T-helper 1 cell treated with Interleukin-12 subunit alpha and Interleukin-12 subunit beta and Interleukin-4 antibody, amounts not matched to agents 30 ng/mL and 1 ng/mL, for 36 hours (primary cell): ENCODE measurements at regions not wholly inside any gene's neighbourhood (a gene's known extent, or its start where the extent isn't known, plus 50 kb on each side); places are given as distances from the start of the nearest gene placed in this dataset.

Experiments
- intact Hi-C: fragments of 100-400 bp; cut with micrococcal nuclease; formaldehyde crosslinking; loops from one replicate; pipeline ENCODE4 v1.15.1; 2024

GRCh38 chr2:38207168-38207567 is 131.2 kb upstream of the CYP1B1 start:
- intact Hi-C loops = no loop called here

DNA sequence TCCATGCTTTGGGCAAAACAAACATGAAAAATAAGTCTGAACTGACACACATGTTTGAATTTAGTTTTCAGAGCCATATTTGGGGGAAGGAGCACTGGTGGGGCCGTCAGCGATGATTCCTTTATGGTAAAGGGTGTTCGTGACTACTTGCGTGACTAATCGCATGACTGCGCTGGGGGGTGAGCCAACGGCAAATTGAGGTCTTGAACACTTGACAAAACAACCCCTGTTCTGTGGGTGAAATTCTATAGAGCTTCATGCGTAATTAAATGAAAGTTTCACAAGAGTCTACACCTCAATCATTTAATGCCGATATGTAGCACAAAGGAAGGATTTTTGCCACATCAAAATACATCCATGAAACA is 127.5 kb upstream of the CYP1B1 start:
- intact Hi-C loops = no loop called here

GRCh38 chr2:38202713-38203445 is 126.9 kb upstream of the CYP1B1 start:
- intact Hi-C loops = no loop called here

DNA sequence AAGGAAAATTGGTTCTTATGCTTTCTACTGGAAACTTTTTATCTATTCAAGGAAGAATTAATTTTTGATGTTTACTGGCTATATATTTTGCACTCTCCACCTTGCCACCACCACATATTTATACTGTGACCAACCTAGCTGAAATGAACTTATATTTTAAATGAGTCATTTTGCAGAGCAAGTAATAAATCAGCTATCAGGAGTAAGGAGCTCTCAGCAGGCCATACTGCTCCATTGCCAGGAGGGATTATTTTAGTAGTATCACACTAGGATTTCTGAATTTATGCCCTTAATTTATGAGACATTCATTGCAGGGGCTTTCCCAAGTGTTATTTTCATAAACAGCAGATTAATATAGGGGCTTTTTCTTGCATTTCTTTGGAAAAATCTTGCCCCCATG is 125.8 kb upstream of the CYP1B1 start:
- intact Hi-C loops = no loop called here

DNA sequence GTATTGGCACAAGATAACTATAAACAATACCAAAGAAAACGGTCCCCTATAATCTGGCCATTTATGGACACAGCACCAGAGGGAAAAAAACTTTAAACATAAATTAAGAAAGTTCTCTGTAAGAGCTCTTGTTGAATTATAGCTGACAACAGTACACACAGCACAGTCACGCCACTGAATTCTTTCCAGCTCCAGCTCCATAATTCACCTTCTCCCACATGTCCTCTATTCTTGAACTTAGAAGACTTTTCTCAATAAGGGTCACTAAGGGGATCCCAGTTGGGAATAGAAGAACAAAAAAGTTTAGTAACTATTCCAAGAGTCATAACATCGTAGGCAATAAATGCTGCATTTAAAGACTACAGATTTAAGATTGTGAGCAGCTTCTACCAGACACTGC is 124.6 kb upstream of the CYP1B1 start:
- intact Hi-C loops = no loop called here

- intact Hi-C loops = no loop called here
These were observed 123.2 kb upstream of the CYP1B1 start for GRCh38 chr2:38199127-38199526.

DNA sequence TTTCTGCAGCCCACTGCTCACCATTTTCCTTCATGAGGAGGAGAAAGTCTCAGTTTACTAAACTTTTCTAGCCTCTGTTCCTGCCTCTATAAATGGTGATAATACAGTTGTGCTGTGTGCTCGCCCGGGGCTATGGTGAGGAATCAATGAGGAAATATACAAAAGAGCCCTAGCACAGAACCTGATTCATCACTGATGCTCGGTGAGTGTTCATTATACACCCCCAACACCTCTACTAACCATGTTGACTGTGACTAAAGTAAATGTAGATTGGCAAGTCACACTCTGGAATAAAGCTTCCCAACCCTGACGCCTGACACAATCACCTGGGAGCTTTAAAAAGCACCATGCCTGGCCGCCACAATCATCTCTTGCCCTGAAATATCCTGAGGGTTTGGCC is 118.8 kb upstream of the CYP1B1 start:
- intact Hi-C loops = no loop called here

DNA sequence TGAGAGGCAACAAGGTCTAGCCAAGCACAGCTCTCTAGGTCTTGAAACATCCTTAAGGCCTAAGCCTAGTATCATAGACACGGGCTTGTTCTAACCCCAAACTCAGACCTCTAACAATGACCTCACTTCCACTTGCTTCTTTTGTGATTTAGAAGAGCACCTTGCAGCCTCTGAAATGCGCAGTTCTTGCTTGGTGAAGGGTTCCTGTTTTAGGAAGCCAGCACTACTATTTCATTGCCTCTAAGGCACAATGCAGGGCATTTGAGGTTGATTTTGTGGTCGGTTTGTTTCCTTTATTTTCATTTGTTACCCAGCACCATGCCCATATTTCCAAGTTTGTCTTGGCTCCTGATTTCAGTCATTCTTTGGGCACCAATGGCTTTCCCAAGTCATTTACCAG is 117.0 kb upstream of the CYP1B1 start:
- intact Hi-C loops = no loop called here

DNA sequence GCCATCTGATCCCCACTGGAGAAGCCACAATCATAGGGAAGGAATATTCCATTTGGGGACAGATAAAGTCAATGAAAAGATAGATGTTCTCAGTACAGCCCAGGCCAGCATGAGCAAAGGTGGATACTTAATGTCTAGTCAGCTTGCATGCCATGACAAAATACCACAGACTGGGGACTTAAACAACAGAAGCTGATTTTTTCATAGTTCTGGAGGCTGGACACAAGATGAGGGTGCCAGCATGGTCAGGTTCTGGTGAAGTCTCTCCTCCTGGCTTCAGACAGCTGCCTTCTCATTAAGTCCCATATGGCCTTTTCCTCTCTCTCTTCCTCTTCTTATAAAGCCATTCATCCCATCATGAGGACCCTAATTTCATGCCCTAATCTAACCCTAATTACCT is 116.1 kb upstream of the CYP1B1 start:
- intact Hi-C loops = no loop called here

DNA sequence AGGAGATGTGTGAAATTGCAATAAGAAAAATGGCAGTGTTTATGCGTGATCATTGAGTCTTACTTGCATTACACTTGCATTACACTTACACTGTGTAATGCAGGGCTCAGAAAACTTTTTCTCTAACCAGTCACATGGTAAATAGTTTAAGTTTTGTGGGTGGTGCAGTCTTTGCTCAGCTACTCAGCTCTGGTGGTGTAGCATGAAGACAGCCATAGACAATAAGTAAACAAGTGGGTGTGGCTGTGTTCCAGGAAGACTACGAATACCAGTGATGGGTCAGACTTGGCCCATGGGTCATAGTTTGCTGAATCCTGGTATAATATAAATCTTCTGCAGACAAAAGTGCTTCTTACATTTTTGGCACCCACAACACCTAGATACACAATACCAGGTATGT is 115.6 kb upstream of the CYP1B1 start:
- intact Hi-C loops = no loop called here

GRCh38 chr2:38190542-38191218 is 114.7 kb upstream of the CYP1B1 start:
- intact Hi-C loops = no loop called here

DNA sequence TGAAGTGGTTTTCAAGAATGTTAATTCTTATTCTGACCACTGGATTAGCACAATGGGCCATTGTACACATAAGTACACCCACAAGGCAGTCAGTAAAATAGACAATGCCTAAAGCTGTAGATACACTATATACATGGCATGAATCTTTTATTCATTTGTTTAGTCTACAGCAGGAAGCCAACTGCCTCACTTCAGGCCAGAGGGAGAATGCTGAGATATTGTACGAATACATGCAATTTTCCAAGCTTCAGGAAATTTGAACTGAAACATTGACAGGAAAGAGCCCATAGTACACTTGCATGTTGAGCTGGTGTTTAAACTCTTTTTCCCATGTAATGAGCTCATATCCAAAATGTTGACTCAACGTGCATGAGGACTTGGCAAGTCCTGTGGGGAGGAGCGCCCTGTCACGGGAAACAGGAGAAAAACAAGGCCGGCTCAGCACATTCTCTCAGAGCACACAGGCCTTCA is 111.6 kb upstream of the CYP1B1 start:
- intact Hi-C loops = no loop called here

GRCh38 chr2:38185012-38185491 is 109.1 kb upstream of the CYP1B1 start:
- intact Hi-C loops = no loop called here

DNA sequence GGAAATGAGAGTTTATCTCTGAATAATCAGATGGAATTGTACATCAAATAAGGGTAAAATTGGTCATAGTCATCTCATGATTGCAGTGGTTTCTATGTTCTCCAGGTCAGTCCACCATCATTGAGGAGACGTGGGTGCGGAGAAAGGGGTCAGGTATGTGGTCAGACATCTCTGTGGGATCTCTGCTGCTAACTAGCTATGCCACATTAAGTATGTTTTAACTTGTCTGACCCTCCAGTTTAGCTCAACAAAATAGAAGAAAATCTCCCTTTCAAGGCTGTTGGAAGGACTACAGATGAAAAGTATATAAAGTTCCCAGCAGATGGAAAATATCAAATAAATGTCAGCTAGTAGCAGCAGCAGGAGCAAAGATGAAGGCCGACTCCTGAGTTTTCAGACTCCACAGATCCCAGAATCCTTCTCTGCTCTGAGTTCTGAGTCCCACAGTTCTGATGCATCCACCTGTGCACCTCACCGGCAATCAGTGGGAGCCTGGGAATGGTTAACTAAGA is 106.6 kb upstream of the CYP1B1 start:
- intact Hi-C loops = no loop called here

GRCh38 chr2:38181806-38182491 is 106.0 kb upstream of the CYP1B1 start:
- intact Hi-C loops = no loop called here

DNA sequence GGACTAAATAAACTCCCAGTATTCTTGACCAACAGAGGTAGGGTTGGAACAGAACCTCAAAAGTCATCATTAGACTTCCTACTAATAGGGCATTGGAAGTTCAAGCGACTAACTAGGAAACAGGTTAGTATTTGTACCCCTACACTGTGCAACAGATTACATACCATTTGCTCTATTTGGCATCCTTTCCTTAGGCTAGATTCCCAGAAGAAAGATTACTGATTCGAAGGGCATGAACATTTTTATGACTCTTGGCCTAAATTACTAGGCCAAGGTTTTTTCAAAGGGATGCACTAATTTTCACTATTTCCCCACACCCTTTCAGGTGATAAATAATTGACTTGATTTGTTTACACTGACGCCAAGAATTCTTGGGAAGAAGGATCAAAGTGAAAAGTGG is 104.8 kb upstream of the CYP1B1 start:
- intact Hi-C loops = no loop called here

DNA sequence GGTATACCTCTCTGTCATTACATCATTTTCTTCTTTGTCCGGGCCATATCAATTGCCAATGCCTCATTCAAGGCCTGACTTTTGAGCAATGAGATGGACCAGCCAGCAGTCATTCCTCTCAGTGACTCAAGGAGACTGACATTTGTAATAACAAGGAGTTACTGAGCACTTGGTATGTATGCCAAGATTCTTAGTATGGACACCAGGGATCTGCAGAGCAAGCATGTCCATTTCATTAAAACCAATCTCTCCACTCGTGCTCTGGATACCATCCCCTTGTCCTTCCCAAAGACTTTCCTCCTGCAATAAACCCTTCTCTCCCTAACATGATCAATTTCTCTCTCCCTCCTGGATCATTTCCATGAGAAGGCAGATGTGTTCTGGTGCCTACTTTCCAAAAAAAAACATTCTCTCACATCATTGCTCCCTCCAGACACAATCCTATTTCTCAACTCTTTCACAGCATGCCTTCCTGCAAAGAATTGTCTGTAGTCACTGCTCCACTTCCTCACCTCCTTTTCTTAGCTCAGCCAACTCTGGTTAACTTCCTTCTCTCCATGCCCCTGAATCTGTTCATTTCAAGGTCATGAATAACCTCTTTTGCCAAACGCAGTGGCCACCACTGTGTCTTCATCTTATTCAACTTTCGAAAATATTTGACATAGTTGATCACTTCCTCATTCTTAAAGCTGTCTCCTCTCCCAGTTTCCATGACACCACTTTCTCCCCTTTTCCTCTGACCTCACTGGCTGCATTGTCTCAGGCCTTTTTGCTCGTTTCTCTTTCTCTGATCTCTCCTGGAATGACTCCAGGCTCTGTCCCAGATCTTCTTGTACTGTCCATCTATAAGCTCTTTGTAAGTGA is 102.8 kb upstream of the CYP1B1 start:
- intact Hi-C loops = no loop called here

GRCh38 chr2:38178119-38178518 is 102.2 kb upstream of the CYP1B1 start:
- intact Hi-C loops = no loop called here

GRCh38 chr2:38176619-38177021 is 100.7 kb upstream of the CYP1B1 start:
- intact Hi-C loops = no loop called here

DNA sequence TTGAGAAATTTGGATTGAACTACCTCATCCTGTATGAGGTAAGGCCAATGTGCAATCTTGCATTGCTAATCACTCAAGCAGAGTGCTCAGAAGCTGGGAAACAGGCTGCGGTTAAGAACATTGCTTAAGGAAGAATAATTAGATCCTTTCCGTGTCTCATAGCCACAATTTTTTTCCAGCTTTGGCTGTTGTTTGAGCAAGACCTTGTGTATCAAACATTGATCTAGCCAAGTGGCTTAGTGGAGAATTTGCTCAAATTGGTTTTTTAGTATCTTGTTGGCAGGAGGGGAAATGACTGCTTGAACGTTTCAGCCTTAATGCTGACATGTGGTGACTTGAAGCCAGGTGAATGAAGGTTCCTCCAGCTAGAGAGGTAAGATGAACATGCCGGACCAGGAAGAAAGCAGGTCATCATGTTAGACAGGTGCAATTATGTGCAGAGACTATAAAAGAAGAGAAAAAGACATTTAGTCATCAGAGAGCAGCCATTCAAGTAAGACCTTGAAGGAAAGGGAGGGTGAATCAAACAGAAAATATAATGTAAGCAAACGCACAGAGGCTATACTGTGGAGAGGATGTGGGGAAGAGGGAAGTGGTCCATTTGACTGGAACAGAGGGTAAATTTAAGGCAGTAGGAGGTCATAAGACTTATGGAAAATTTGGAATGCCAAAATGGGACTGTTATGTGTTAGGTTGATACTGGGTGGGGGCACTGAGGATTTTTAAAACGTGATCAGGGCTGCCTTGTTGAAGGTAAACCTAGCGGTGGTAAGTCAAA is 98.9 kb upstream of the CYP1B1 start:
- intact Hi-C loops = no loop called here
